ENCODE measurements at regions not wholly inside any gene's neighbourhood (a gene's known extent, or its start where the extent isn't known, plus 50 kb on each side); places are given as distances from the start of the nearest gene placed in this dataset.

DNA sequence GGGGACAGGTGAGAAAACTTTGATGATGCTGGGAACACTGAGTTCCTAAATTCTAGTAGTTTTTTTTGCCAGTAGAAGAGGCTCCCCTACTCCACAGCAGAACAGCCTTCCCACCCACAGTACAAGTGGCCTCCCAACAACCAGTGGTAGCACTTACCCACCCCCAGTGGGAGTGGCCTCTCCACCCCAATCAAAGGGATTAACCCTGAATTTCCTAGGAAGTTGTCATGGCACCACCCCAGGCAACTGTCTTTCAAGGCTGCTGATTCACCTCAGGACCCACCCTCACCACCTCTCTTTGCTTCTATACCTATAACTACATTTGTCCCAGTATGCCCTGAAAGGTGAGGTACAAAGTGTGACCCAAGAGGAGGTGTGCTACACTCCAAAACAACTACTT lies 81.4 kb upstream of the PRDX6 start:
- DNase-seq: no peak
- no peak for TF ChIP-seq CTCF (IDR thresholded peaks at IDR 0.05; ENCODE audit: borderline replicate concordance)
- no peaks in the 10 kb centered on the region for H3K9me3 ChIP-seq (replicated peaks)
- no peaks in the 10 kb centered on the region for H3K27me3 ChIP-seq (ENCODE audit: low read depth)
- H3K27ac ChIP-seq (replicated peaks): no peak overlapping the region
- H3K4me3 ChIP-seq: no peak overlapping the region
- no peaks in the 10 kb centered on the region for H3K36me3 ChIP-seq
- intact Hi-C loops (cut with micrococcal nuclease): no loop called here
- H3K4me1 ChIP-seq: peaks cover 13% of the 10 kb centered on the region

GRCh38 chr1:173400387-173400995 lies 76.6 kb upstream of the PRDX6 start:
- Histone ChIP-seq H3K4me1 (peaks cover 19% of the 10 kb centered on the region), H3K27ac (replicated peaks) (no peak overlapping the region), H3K4me3 (no peak overlapping the region), H3K36me3 (no peaks in the 10 kb centered on the region), H3K9me3 (replicated peaks) (no peaks in the 10 kb centered on the region), H3K27me3 (ENCODE audit: low read depth) (no peaks in the 10 kb centered on the region)
- DNase-seq: no peak
- TF ChIP-seq CTCF (IDR thresholded peaks at IDR 0.05; ENCODE audit: borderline replicate concordance): no peak
- intact Hi-C loops (cut with micrococcal nuclease): no loop called here

GRCh38 chr1:173403996-173404395 lies 73.1 kb upstream of the PRDX6 start:
- no peak overlapping the region for H3K27ac ChIP-seq (replicated peaks)

DNA sequence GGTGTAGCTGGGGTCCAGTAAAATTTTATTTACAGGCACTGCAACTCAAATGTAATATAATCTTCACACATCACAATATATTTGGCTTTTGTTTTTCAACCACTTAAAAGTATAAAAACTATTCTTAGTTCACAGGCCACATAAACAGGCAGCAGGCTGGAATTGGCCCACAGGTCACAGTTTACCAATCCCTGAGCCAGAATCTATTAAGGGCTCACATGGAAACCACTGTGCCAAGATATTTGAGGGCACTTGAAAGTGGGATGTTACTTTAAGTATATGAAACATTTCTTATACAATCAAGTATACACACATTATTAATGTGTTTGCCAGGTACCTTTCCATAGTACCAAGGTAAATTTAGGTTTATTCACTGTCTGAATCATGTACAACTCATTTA lies 71.9 kb upstream of the PRDX6 start:
- no peak for TF ChIP-seq CTCF (IDR thresholded peaks at IDR 0.05; ENCODE audit: borderline replicate concordance)
- no peak for DNase-seq
- Histone ChIP-seq H3K4me1 (peaks cover 46% of the 10 kb centered on the region), H3K27me3 (ENCODE audit: low read depth) (no peaks in the 10 kb centered on the region), H3K4me3 (no peak overlapping the region), H3K27ac (replicated peaks) (no peak overlapping the region), H3K36me3 (no peaks in the 10 kb centered on the region), H3K9me3 (replicated peaks) (no peaks in the 10 kb centered on the region)
- intact Hi-C loops (cut with micrococcal nuclease): no loop called here

More at GRCh38 chr1:173403996-173404395, 73.1 kb upstream of the PRDX6 start:
- H3K9me3 ChIP-seq (replicated peaks): no peaks in the 10 kb centered on the region
- H3K27me3 ChIP-seq (ENCODE audit: low read depth): no peaks in the 10 kb centered on the region
- H3K4me3 ChIP-seq: no peak overlapping the region
- no peak for TF ChIP-seq CTCF (IDR thresholded peaks at IDR 0.05; ENCODE audit: borderline replicate concordance)
- peaks cover 36% of the 10 kb centered on the region for H3K4me1 ChIP-seq
- no peak for DNase-seq
- intact Hi-C loops (cut with micrococcal nuclease): no loop called here
- H3K36me3 ChIP-seq: no peaks in the 10 kb centered on the region

DNA sequence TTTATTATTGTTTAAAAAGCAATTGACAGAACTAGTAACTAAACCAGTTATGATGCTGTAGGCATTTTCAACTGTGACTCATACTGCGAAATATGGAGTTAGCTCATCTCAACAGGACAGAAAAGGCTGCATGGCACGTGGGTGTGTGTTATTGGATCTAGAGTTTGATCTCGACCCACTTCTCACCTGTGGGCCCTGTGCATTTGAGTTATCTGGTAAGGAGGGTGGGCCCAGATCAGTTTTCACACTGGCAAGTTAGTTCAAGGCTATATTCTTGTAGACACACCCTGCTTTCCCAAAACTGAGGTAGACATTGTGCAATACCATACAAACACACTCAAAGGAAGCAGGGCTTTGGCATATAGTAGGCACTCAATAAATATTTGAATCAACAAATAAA lies 71.3 kb upstream of the PRDX6 start:
- H3K27ac ChIP-seq (replicated peaks): no peak overlapping the region
- H3K27me3 ChIP-seq (ENCODE audit: low read depth): no peaks in the 10 kb centered on the region
- TF ChIP-seq CTCF (IDR thresholded peaks at IDR 0.05; ENCODE audit: borderline replicate concordance): no peak
- intact Hi-C loops (cut with micrococcal nuclease): no loop called here
- no peak overlapping the region for H3K4me3 ChIP-seq
- no peak for DNase-seq
- H3K9me3 ChIP-seq (replicated peaks): no peaks in the 10 kb centered on the region
- H3K4me1 ChIP-seq: peaks cover 46% of the 10 kb centered on the region
- no peaks in the 10 kb centered on the region for H3K36me3 ChIP-seq

All from left ventricle myocardium inferior (tissue), 1 donor.